SK-N-MC (cell line): ENCODE measurements at regions not wholly inside any gene's neighbourhood (a gene's known extent, or its start where the extent isn't known, plus 50 kb on each side); places are given as distances from the start of the nearest gene placed in this dataset.
"Not testable (repeated sequence)": the region's sequence is repeated elsewhere in the genome, so short reads cannot be mapped to it uniquely, and the experiment has no call there.

Experiments
- DNase-seq: peaks from one replicate; pipeline ENCODE4 v3.0.0-alpha.2; 2011; ENCODE audit warnings: low read depth, low spot score
- H3K27ac ChIP-seq: fragments of 200-600 bp; sonication (generic); 2 replicates; pipeline ENCODE4 v1.5.1; 2016; ENCODE audit warnings: mixed run types
- H3K36me3 ChIP-seq: fragments of 200-600 bp; sonication (generic); 2 replicates; pipeline ENCODE4 v1.6.1; 2017; ENCODE audit warnings: antibody characterized with exemption, low read length, mixed read lengths; ENCODE audit not compliant: insufficient read depth
- H3K4me3 ChIP-seq: fragments of 200-600 bp; sonication (generic); 2 replicates; pipeline ENCODE4 v1.5.1; 2016
- H3K9ac ChIP-seq: fragments of 200-600 bp; sonication (generic); 2 replicates; pipeline ENCODE4 v1.8.0; 2017; ENCODE audit warnings: mixed run types, mixed read lengths; ENCODE audit not compliant: insufficient read length
- H3K9me3 ChIP-seq: fragments of 200-600 bp; sonication (generic); 2 replicates; pipeline ENCODE4 v1.6.1; 2017; ENCODE audit warnings: low read depth, mild to moderate bottlenecking, antibody characterized with exemption, low read length, moderate library complexity, mixed read lengths
- EZH2 ChIP-seq: fragments of 200-600 bp; sonication (generic); IDR thresholded peaks from one replicate; pipeline ENCODE4 v1.6.1; 2017; ENCODE audit warnings: antibody characterized with exemption
- FOXP2 ChIP-seq: optimal IDR thresholded peaks from 2 replicates; pipeline ENCODE3; 2011; ENCODE audit warnings: mild to moderate bottlenecking, moderate library complexity; ENCODE audit not compliant: insufficient read depth; ENCODE audit errors: extremely low read length, control extremely low read depth
- POLR2AphosphoS5 ChIP-seq: IDR thresholded peaks from 2 replicates; pipeline ENCODE4 v1.6.1; 2012; ENCODE audit warnings: mild to moderate bottlenecking, low read depth, low read length, borderline replicate concordance

DNA sequence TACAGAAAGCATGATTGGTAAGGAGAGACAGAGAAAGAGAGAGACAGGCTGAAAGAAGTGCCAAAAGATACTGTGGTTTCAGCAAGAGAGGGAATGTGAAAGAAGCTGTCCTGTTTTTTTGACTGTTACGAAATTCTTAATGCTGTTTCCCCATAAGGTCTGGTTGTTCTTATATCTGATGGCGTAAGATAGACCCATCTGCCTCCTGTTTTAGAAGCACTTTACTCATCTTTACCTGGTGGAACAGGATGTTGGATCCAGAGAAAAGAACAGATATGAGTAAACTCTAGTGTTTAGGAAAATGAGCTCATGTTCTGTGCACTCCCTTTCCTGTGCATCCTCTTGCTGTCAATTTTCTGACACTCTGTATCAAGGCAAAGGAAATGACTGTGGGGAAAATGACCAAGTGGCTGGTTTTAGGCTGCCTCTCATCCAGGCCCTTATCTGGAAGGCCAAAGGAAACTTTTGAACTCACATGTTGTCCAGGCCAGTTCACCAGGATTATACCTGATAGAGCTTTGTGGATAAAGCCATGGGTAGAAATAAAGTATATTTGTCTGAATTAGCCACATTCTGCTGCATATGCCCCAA lies 311.7 kb upstream of the HTR2C start:
- no peak overlapping the region for H3K27ac ChIP-seq
- H3K9me3 ChIP-seq, result no peaks in the 10 kb centered on the region
- H3K36me3 ChIP-seq, result no peaks in the 10 kb centered on the region
- H3K9ac ChIP-seq, result no peak overlapping the region
- DNase-seq, result no peak
- TF ChIP-seq EZH2, result no peak
- no peak overlapping the region for H3K4me3 ChIP-seq

DNA sequence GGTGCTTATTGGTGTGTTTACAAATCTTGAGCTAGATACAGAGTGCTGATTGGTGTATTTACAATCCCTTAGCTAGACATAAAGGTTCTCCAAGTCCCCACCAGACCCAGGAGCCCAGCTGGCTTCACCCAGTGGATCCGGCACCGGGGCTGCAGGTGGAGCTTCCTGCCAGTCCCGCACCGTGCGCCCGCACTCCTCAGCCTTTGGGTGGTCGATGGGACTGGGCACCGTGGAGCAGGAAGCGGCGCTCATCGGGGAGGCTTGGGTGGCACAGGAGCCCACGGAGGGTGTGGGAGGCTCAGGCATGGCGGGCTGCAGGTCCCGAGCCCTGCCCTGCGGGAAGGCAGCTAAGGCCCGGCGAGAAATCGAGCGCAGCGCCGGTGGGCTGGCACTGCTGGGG lies 313.5 kb upstream of the HTR2C start:
- H3K9me3 ChIP-seq, DNase-seq, H3K4me3 ChIP-seq, H3K36me3 ChIP-seq, H3K27ac ChIP-seq, H3K9ac ChIP-seq: not testable (repeated sequence)

GRCh38 chrX:114268643-114269042 lies 315.2 kb upstream of the HTR2C start:
- no peak for DNase-seq
- H3K27ac ChIP-seq, result no peak overlapping the region

GRCh38 chrX:114267142-114267541 lies 316.7 kb upstream of the HTR2C start:
- Histone ChIP-seq H3K9me3 (no peaks in the 10 kb centered on the region), H3K4me3 (no peak overlapping the region), H3K36me3 (no peaks in the 10 kb centered on the region), H3K9ac (no peak overlapping the region), H3K27ac (no peak overlapping the region)
- no peak for DNase-seq
- TF ChIP-seq EZH2, result no peak
- no peak for TF ChIP-seq FOXP2
- no peak for TF ChIP-seq POLR2AphosphoS5

More at GRCh38 chrX:114268643-114269042, 315.2 kb upstream of the HTR2C start:
- Histone ChIP-seq H3K9ac (no peak overlapping the region), H3K36me3 (no peaks in the 10 kb centered on the region), H3K4me3 (no peak overlapping the region), H3K9me3 (no peaks in the 10 kb centered on the region)
- TF ChIP-seq EZH2, result no peak
- no peak for TF ChIP-seq FOXP2
- no peak for TF ChIP-seq POLR2AphosphoS5

GRCh38 chrX:114252186-114252585 lies 331.7 kb upstream of the HTR2C start:
- Histone ChIP-seq H3K9me3 (no peaks in the 10 kb centered on the region), H3K27ac (no peak overlapping the region), H3K9ac (no peak overlapping the region), H3K4me3 (no peak overlapping the region), H3K36me3 (no peaks in the 10 kb centered on the region)
- TF ChIP-seq POLR2AphosphoS5, result no peak
- TF ChIP-seq FOXP2, result no peak
- no peak for DNase-seq

GRCh38 chrX:114251575-114251974 lies 332.3 kb upstream of the HTR2C start:
- TF ChIP-seq EZH2 (no peak), POLR2AphosphoS5 (no peak), FOXP2 (no peak)

DNA sequence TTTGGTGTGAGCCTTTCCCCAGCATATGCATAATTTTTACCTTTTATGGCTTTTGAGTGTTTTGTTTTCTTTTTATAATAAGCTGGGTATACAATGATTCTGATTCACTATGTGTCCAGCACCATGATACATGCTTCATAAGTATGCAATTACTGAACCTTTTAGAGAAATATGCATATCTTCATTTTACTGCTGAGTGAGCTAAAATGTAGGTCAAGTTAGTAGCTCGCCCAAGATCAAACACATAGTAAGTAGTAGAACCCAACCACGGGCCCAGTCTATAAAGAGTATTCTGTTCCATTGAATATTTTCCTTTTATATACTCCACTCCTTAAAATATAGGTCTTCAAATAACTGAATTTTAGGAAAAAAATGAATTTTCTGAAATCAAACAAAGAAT lies 362.4 kb upstream of the HTR2C start:
- no peak overlapping the region for H3K27ac ChIP-seq
- no peak overlapping the region for H3K9ac ChIP-seq
- no peaks in the 10 kb centered on the region for H3K9me3 ChIP-seq
- no peak overlapping the region for H3K4me3 ChIP-seq
- DNase-seq, result no peak
- no peak for TF ChIP-seq EZH2
- no peak for TF ChIP-seq POLR2AphosphoS5
- TF ChIP-seq FOXP2, result no peak
- H3K36me3 ChIP-seq, result no peaks in the 10 kb centered on the region

More at GRCh38 chrX:114251575-114251974, 332.3 kb upstream of the HTR2C start:
- Histone ChIP-seq H3K4me3 (no peak overlapping the region), H3K27ac (no peak overlapping the region), H3K9me3 (no peaks in the 10 kb centered on the region), H3K36me3 (no peaks in the 10 kb centered on the region), H3K9ac (no peak overlapping the region)
- DNase-seq, result no peak

DNA sequence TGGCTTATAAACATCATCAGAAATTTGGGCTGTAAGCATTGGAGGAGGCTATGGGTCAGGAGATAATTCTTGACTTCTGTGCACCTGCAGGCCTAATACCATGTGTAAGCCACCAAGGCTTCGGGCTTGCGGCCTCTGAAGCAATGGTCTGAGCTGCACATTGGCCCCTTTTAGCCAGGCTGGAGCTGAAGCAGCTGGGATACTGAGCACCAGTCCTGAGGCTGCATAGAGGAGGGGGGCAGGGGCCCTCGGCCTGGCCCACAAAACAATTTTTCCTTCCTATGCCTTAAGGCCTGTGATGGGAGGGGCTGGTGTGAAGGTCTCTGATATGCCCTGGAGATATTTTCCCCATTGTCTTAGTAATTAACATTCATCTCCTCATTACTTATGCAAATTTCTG lies 373.0 kb upstream of the HTR2C start:
- no peak overlapping the region for H3K9ac ChIP-seq
- H3K9me3 ChIP-seq, result no peaks in the 10 kb centered on the region
- no peak for TF ChIP-seq FOXP2
- TF ChIP-seq POLR2AphosphoS5, result no peak
- TF ChIP-seq EZH2, result no peak
- H3K27ac ChIP-seq, result no peak overlapping the region
- H3K36me3 ChIP-seq, result no peaks in the 10 kb centered on the region
- DNase-seq, result no peak
- H3K4me3 ChIP-seq, result no peak overlapping the region

- H3K9ac ChIP-seq, result no peak overlapping the region
- H3K9me3 ChIP-seq, result no peaks in the 10 kb centered on the region
- no peak for DNase-seq
- H3K27ac ChIP-seq, result no peak overlapping the region
- H3K4me3 ChIP-seq, result no peak overlapping the region
- TF ChIP-seq EZH2 (no peak), POLR2AphosphoS5 (no peak), FOXP2 (no peak)
- H3K36me3 ChIP-seq, result no peaks in the 10 kb centered on the region
Observed at GRCh38 chrX:114201622-114202021, 382.3 kb upstream of the HTR2C start.
